ENCODE measurements at regions not wholly inside any gene's neighbourhood (a gene's known extent, or its start where the extent isn't known, plus 50 kb on each side); places are given as distances from the start of the nearest gene placed in this dataset.

GRCh38 chr1:81585371-81585770 lies 215.4 kb upstream of the ADGRL2 start:
- H3K27me3 ChIP-seq (ENCODE audit: control insufficient read depth, insufficient read depth, low read length, poor library complexity, severe bottlenecking) = no peaks in the 10 kb centered on the region

GRCh38 chr1:81584398-81584797 lies 216.3 kb upstream of the ADGRL2 start:
- H3K4me3 ChIP-seq (ENCODE audit: insufficient read depth, low read depth, low read length) = no peak overlapping the region
- H3K27me3 ChIP-seq (ENCODE audit: control insufficient read depth, insufficient read depth, low read length, poor library complexity, severe bottlenecking) = no peaks in the 10 kb centered on the region
- no peaks in the 10 kb centered on the region for H3K36me3 ChIP-seq (ENCODE audit: control insufficient read depth, insufficient read depth, low read length)
- no peaks in the 10 kb centered on the region for H3K9me3 ChIP-seq (ENCODE audit: control insufficient read depth, low read length)
- H3K4me1 ChIP-seq (ENCODE audit: control insufficient read depth, insufficient read depth, low read length) = peaks cover 5% of the 10 kb centered on the region
- WGBS, 2 experiments = 96 to 99% methylated on average over 2 to 5 of the region's 6 CpGs
- no peak overlapping the region for H3K27ac ChIP-seq (ENCODE audit: insufficient read depth, low read depth, low read length, poor library complexity, severe bottlenecking)

More at GRCh38 chr1:81585371-81585770, 215.4 kb upstream of the ADGRL2 start:
- H3K9me3 ChIP-seq (ENCODE audit: control insufficient read depth, low read length) = no peaks in the 10 kb centered on the region
- H3K27ac ChIP-seq (ENCODE audit: insufficient read depth, low read depth, low read length, poor library complexity, severe bottlenecking) = no peak overlapping the region
- no peaks in the 10 kb centered on the region for H3K36me3 ChIP-seq (ENCODE audit: control insufficient read depth, insufficient read depth, low read length)
- no peak overlapping the region for H3K4me3 ChIP-seq (ENCODE audit: insufficient read depth, low read depth, low read length)
- WGBS, 2 experiments = 89 to 93% methylated on average over 2 of the region's 2 CpGs
- H3K4me1 ChIP-seq (ENCODE audit: control insufficient read depth, insufficient read depth, low read length) = peaks cover under 1% of the 10 kb centered on the region

- no peak overlapping the region for H3K4me3 ChIP-seq (ENCODE audit: insufficient read depth, low read depth, low read length)
- no peak overlapping the region for H3K27ac ChIP-seq (ENCODE audit: insufficient read depth, low read depth, low read length, poor library complexity, severe bottlenecking)
- no peaks in the 10 kb centered on the region for H3K27me3 ChIP-seq (ENCODE audit: control insufficient read depth, insufficient read depth, low read length, poor library complexity, severe bottlenecking)
- H3K36me3 ChIP-seq (ENCODE audit: control insufficient read depth, insufficient read depth, low read length) = no peaks in the 10 kb centered on the region
- no peaks in the 10 kb centered on the region for H3K9me3 ChIP-seq (ENCODE audit: control insufficient read depth, low read length)
- peaks cover 5% of the 10 kb centered on the region for H3K4me1 ChIP-seq (ENCODE audit: control insufficient read depth, insufficient read depth, low read length)
- 83% methylated on average over 4 of the region's 4 CpGs for WGBS, 2 experiments
These were observed 216.9 kb upstream of the ADGRL2 start for GRCh38 chr1:81583878-81584277.

GRCh38 chr1:81582467-81582986 lies 218.2 kb upstream of the ADGRL2 start:
- H3K9me3 ChIP-seq (ENCODE audit: control insufficient read depth, low read length) = no peaks in the 10 kb centered on the region
- H3K27ac ChIP-seq (ENCODE audit: insufficient read depth, low read depth, low read length, poor library complexity, severe bottlenecking) = no peak overlapping the region
- H3K36me3 ChIP-seq (ENCODE audit: control insufficient read depth, insufficient read depth, low read length) = no peaks in the 10 kb centered on the region
- no peak overlapping the region for H3K4me3 ChIP-seq (ENCODE audit: insufficient read depth, low read depth, low read length)
- 78 to 81% methylated on average over 2 of the region's 2 CpGs for WGBS, 2 experiments
- H3K27me3 ChIP-seq (ENCODE audit: control insufficient read depth, insufficient read depth, low read length, poor library complexity, severe bottlenecking) = no peaks in the 10 kb centered on the region
- H3K4me1 ChIP-seq (ENCODE audit: control insufficient read depth, insufficient read depth, low read length) = peaks cover 5% of the 10 kb centered on the region

- H3K27me3 ChIP-seq (ENCODE audit: control insufficient read depth, insufficient read depth, low read length, poor library complexity, severe bottlenecking) = no peaks in the 10 kb centered on the region
- no peaks in the 10 kb centered on the region for H3K9me3 ChIP-seq (ENCODE audit: control insufficient read depth, low read length)
- no peak overlapping the region for H3K4me3 ChIP-seq (ENCODE audit: insufficient read depth, low read depth, low read length)
- H3K27ac ChIP-seq (ENCODE audit: insufficient read depth, low read depth, low read length, poor library complexity, severe bottlenecking) = no peak overlapping the region
- no peaks in the 10 kb centered on the region for H3K36me3 ChIP-seq (ENCODE audit: control insufficient read depth, insufficient read depth, low read length)
- H3K4me1 ChIP-seq (ENCODE audit: control insufficient read depth, insufficient read depth, low read length) = peaks cover 17% of the 10 kb centered on the region
These were observed 221.9 kb upstream of the ADGRL2 start for GRCh38 chr1:81578867-81579266.

GRCh38 chr1:81577004-81577697 lies 223.6 kb upstream of the ADGRL2 start:
- Histone ChIP-seq H3K4me1 (ENCODE audit: control insufficient read depth, insufficient read depth, low read length) (peaks cover 18% of the 10 kb centered on the region), H3K36me3 (ENCODE audit: control insufficient read depth, insufficient read depth, low read length) (no peaks in the 10 kb centered on the region), H3K27ac (ENCODE audit: insufficient read depth, low read depth, low read length, poor library complexity, severe bottlenecking) (peak overlapping the region; percentile 9), H3K9me3 (ENCODE audit: control insufficient read depth, low read length) (no peaks in the 10 kb centered on the region), H3K27me3 (ENCODE audit: control insufficient read depth, insufficient read depth, low read length, poor library complexity, severe bottlenecking) (no peaks in the 10 kb centered on the region), H3K4me3 (ENCODE audit: insufficient read depth, low read depth, low read length) (no peak overlapping the region)
- WGBS, 2 experiments = 81 to 82% methylated on average over 7 of the region's 7 CpGs

GRCh38 chr1:81574408-81574807 lies 226.3 kb upstream of the ADGRL2 start:
- Histone ChIP-seq H3K4me1 (ENCODE audit: control insufficient read depth, insufficient read depth, low read length) (peaks cover 13% of the 10 kb centered on the region), H3K27ac (ENCODE audit: insufficient read depth, low read depth, low read length, poor library complexity, severe bottlenecking) (no peak overlapping the region), H3K36me3 (ENCODE audit: control insufficient read depth, insufficient read depth, low read length) (no peaks in the 10 kb centered on the region), H3K9me3 (ENCODE audit: control insufficient read depth, low read length) (no peaks in the 10 kb centered on the region), H3K4me3 (ENCODE audit: insufficient read depth, low read depth, low read length) (no peak overlapping the region), H3K27me3 (ENCODE audit: control insufficient read depth, insufficient read depth, low read length, poor library complexity, severe bottlenecking) (no peaks in the 10 kb centered on the region)
- WGBS, 2 experiments = 85 to 89% methylated on average over 2 of the region's 2 CpGs

- no peak overlapping the region for H3K4me3 ChIP-seq (ENCODE audit: insufficient read depth, low read depth, low read length)
- no peaks in the 10 kb centered on the region for H3K27me3 ChIP-seq (ENCODE audit: control insufficient read depth, insufficient read depth, low read length, poor library complexity, severe bottlenecking)
- H3K27ac ChIP-seq (ENCODE audit: insufficient read depth, low read depth, low read length, poor library complexity, severe bottlenecking) = no peak overlapping the region
- H3K36me3 ChIP-seq (ENCODE audit: control insufficient read depth, insufficient read depth, low read length) = no peaks in the 10 kb centered on the region
- H3K4me1 ChIP-seq (ENCODE audit: control insufficient read depth, insufficient read depth, low read length) = peaks cover 13% of the 10 kb centered on the region
- 80 to 100% methylated on average over 1 to 2 of the region's 2 CpGs for WGBS, 2 experiments
- H3K9me3 ChIP-seq (ENCODE audit: control insufficient read depth, low read length) = no peaks in the 10 kb centered on the region
These were observed 227.3 kb upstream of the ADGRL2 start for GRCh38 chr1:81573458-81573857.

- Histone ChIP-seq H3K4me3 (ENCODE audit: insufficient read depth, low read depth, low read length) (no peak overlapping the region), H3K4me1 (ENCODE audit: control insufficient read depth, insufficient read depth, low read length) (peaks cover 9% of the 10 kb centered on the region), H3K36me3 (ENCODE audit: control insufficient read depth, insufficient read depth, low read length) (no peaks in the 10 kb centered on the region), H3K27ac (ENCODE audit: insufficient read depth, low read depth, low read length, poor library complexity, severe bottlenecking) (no peak overlapping the region), H3K27me3 (ENCODE audit: control insufficient read depth, insufficient read depth, low read length, poor library complexity, severe bottlenecking) (no peaks in the 10 kb centered on the region), H3K9me3 (ENCODE audit: control insufficient read depth, low read length) (no peaks in the 10 kb centered on the region)
- 57 to 82% methylated on average over 1 of the region's 1 CpG for WGBS, 2 experiments
These were observed 228.8 kb upstream of the ADGRL2 start for GRCh38 chr1:81571946-81572345.

- Histone ChIP-seq H3K27me3 (ENCODE audit: control insufficient read depth, insufficient read depth, low read length, poor library complexity, severe bottlenecking) (no peaks in the 10 kb centered on the region), H3K27ac (ENCODE audit: insufficient read depth, low read depth, low read length, poor library complexity, severe bottlenecking) (no peak overlapping the region)
- WGBS, 2 experiments = 89 to 93% methylated on average over 1 of the region's 1 CpG
These were observed 231.0 kb upstream of the ADGRL2 start for GRCh38 chr1:81569761-81570160.

More at GRCh38 chr1:81569761-81570160, 231.0 kb upstream of the ADGRL2 start:
- H3K4me1 ChIP-seq (ENCODE audit: control insufficient read depth, insufficient read depth, low read length) = peaks cover 8% of the 10 kb centered on the region
- no peak overlapping the region for H3K4me3 ChIP-seq (ENCODE audit: insufficient read depth, low read depth, low read length)
- H3K9me3 ChIP-seq (ENCODE audit: control insufficient read depth, low read length) = no peaks in the 10 kb centered on the region
- no peaks in the 10 kb centered on the region for H3K36me3 ChIP-seq (ENCODE audit: control insufficient read depth, insufficient read depth, low read length)
